ENCODE measurements at regions not wholly inside any gene's neighbourhood (a gene's known extent, or its start where the extent isn't known, plus 50 kb on each side); places are given as distances from the start of the nearest gene placed in this dataset.

DNA sequence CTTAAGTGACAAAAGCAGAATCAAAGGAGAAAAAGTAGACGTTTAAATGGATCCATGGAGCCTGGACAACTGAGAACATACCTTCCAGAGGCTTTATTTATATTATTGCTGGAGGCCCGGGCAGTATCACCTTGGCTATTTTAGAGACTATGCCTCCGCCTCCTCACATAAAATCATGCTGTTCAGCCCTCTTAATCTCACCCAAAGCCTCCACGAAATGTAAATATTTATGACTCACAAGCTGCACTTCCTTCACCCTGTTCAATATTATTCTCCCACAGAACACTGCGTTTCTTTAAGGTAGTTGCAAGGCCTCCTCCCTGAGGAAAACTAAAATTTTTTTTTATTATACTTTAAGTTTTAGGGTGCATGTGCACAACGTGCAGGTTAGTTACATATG, 478.6 kb upstream of the ACVR2A start:
- DNase-seq (ENCODE audit: low read depth, low spot score): no peak

DNA sequence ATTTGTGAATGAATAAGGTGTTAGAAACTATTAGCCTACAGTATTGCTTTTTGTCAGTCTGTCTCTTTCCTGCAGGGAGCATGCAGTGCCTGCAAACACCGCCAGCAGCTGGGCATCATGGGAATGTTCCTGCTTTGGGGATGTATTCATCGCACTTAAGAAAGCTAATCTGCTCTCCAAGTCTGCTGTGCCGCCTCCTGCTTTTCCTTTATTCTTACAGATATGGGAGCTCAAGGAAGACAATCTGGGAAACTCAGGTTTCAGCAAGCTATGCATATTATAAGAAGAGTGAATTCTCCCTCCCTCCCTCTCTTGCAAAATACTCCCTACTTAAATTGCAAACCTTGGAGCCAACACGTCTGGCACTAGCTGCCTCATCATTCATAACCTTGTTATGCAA, 479.2 kb upstream of the ACVR2A start:
- no peak for DNase-seq (ENCODE audit: low read depth, low spot score)

DNA sequence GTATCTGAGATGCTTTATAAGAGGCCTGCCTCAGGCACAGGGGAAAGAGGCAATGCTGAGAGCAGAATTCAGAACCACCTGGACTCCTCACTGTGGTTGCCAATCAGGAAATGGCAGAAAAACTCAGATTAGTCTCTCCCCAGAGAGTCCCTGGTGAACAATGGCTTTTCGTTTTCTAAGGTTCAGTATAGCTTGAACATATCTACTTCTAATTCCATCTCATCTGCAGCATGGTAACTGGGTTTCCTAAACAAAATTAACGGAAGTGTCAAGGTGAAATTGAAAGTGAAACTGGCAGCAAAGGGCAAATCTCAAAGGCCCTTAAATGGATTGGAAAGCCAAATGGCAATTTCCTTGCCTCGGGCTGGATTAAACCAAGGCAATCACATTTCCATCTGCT, 480.2 kb upstream of the ACVR2A start:
- no peak for DNase-seq (ENCODE audit: low read depth, low spot score)

DNA sequence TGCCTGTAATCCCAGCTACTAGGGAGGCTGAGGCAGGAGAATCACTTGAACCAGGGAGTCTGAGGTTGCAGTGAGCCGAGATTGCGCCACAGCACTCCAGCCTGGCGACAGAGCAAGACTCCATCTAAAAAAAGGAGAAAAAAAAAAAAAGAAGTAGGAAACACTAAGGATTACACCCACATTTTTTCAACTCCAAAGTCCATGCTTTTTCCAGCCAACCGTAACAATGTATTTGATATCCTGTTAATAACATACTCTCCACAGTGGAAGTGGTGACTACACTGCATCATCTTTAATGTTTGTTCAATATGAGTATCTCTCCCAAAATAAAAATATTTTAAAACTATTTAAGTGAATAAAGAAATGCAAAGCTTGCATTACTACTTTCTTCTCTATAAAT, 481.6 kb upstream of the ACVR2A start:
- DNase-seq (ENCODE audit: low read depth, low spot score): no peak

DNA sequence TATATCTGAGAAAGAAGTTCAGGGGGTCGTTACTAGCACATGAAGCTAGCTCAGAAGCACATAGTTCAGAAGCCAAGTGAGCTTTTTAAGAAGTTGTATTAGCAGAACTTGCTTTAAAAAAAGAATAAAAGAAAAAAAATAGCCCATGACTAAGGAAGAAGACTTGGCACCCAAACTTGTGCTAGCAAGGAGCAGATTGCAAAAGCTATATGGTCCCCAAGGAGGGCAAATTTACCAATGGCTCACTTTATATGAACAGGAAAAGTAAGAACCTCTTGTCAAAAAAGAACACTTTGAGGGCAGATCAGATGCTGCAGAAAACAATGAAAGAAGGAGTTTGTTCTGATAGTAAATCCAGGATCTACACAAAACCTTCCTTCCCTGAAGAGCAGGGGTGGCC, 486.5 kb upstream of the ACVR2A start:
- DNase-seq (ENCODE audit: low read depth, low spot score): no peak

DNA sequence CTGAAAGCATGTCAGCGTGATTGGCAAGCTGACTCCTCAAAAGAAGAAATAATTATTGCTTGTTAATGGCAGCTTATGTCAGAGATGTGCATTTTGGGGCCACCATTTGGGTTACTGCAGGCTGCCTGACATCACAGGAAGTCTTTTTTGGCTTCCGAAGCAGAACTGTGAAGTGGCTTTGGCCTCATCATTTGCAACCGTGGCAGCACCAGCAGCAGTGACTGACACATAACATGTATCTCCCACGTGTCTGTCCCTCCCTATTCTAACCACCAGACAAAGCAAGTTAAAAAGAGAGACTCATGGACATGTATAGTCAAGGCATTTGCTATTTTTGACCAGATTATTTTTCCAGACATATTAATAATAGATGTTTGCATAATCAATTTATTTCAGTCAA, 488.7 kb upstream of the ACVR2A start:
- no peak for DNase-seq (ENCODE audit: low read depth, low spot score)

DNA sequence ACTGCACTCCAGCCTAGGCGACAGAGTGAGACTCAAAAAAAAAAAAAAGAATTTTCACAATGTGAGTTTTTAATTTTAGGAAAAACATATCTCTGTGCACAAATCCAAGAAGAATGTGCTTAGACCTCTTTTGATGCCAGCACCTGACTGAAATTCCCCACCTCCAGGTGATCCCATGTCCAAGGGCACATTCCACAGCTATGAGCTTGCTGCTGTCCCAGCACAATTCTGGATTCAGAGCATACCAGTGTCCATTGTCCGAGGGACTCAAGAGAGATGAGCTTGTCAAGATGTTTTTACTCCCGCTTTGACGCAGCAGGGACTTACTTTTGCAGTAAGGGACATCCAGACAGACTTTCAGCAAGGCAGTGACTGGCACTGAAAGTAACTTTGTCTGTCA, 489.1 kb upstream of the ACVR2A start:
- no peak for DNase-seq (ENCODE audit: low read depth, low spot score)

DNA sequence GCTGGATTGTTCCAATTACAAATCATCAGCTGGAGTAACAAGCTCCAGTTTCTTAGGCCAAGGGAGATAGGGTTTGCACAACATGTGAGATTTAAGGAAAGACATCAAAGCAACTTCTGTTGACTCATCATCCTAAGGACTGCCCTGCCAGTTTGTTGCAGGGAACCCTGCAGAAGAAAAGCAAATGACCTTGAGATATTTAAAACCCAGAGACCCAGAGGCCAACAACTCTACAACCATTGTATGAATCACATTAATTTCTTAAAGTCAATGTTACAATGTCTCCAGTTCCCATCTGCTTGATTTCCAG, 491.8 kb upstream of the ACVR2A start:
- DNase-seq (ENCODE audit: low read depth, low spot score): no peak

DNA sequence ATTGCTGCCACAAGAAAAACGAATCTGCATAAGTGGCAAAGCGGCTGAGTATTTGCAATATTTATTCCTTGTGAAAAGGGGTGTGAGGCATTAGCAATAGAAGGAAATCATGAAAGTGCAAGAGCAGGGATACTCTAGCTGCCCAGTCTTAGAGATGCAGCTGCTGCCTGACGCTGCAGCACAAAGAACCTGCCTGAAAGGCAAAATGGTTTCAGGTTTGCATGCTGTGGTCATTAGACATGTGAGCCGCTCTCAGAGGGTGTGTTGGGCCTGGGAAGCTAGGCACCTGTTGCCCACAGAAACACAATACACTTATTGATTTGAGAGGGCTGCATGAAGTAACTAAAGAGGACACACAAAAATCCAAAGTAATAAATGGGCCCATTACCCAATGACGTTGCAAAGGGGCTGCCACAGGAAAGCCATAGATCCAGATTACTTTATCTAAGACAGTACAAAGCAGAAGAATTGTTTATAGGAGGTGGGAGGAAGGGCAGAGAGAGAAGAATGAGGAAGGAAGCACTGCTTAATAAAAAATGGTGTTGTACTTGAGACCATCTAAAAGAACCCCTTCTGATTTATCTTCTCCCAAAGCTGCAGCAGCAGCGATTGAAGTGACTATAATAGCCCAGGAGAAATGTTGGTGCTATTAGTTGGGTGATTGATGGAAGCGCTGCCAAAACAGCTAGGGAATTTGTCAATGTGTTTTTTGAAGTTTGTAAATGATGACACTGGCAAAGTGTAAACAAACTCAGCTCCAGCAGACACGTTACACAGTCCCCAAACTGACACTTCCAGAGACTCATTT, 492.4 kb upstream of the ACVR2A start:
- no peak for DNase-seq (ENCODE audit: low read depth, low spot score)

DNA sequence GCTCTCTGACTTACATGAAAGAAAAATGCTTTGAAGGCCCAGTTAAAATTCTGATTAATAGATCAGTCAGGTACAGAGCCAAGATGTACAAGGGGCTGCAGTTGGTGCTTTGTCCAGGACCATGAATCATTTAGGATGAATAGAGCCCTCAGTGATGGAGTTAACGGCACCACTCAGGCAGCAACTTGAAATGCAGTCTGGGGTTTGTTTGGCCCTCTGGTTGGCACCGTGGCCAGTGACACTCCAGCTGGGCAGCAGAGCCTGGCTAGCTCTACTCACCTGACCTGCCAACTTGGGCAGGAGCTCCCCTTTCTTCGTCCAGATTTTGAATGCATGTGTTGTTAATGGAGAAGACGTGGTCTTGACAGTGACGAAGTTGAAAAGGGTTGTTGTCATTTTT, 493.0 kb upstream of the ACVR2A start:
- DNase-seq (ENCODE audit: low read depth, low spot score): no peak

DNA sequence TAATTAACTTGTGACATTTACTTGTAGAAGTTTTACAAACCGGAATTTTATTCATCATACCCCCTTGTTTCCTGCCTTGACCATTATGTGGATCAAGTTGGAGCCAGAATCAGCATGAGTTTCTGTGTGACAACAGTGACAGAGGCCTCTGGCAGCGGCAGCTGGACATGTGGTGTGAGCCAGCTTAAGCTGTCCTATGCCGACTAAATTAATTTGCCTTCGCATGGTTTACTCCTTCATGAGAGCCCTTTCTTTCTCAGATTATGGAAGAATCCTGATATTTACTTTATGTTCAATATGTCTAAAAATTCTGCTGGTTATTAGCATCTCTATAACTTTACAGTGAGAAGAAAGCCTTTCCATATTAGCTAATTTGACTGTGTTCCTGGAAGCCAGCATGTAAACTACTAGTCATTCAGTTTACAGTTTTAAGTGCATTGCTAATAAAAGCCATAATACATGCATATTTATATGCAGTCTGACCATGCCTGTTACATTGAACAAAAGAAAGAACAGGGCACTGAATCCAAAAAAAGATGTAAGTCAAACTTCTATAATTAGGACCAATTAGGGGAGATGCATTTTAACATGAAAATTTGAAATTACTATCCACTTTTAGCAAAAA, 495.8 kb upstream of the ACVR2A start:
- no peak for DNase-seq (ENCODE audit: low read depth, low spot score)

DNA sequence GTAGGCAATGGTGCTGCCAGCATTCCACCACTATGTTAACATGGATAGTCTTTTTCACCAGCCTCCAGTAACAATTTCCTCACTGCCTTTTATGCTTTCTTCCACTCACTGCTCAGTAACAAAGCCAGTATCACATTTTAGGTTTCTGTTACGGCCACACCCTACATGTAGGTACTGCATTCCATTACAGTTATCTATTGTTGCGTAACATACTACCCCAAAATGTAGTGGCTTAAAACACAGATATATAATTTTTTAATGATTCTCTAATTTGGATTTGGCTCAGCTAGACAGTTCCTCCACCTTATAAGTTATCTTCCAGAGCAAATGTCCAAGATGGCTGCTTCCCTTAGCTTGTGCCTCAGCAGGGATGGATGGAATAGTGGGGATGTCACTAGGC, 498.7 kb upstream of the ACVR2A start:
- no peak for DNase-seq (ENCODE audit: low read depth, low spot score)

DNA sequence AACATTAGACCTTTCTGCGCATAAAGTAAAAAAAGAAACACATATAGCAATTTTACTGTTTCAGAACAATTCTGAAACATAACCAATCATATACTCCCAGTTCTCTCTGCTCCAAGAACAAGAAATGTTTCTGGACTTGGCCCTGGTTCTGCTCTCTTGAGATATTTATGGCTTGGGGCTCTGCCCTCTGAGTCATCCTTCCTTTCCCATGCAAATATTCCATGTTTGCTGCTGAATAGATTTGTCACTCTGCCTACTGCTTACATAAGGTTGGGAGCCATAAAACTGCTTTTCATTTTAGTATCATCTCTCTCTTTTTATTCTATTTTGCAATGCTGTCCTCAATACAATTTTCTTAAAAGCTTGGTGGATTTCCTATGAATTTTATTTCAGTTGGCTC, 499.6 kb upstream of the ACVR2A start:
- DNase-seq (ENCODE audit: low read depth, low spot score): no peak

DNA sequence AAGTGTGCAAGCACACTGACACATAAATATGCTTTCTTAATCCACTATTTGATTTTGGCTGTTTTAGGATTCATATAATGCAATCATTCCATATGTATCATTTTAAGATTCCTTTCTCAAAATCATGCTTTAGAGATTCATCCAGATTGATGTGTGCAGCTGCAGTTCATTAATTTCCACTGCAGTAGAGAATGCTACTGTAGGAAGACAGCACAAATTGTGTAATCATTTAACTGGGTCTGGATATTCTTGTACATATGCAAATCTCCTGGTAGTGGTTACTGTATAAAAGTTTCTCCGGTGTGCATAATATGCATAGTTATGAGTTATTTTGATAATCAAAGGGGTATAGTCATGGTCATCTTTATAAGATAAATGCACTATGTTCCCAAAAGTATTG, 502.5 kb upstream of the ACVR2A start:
- no peak for DNase-seq (ENCODE audit: low read depth, low spot score)

DNA sequence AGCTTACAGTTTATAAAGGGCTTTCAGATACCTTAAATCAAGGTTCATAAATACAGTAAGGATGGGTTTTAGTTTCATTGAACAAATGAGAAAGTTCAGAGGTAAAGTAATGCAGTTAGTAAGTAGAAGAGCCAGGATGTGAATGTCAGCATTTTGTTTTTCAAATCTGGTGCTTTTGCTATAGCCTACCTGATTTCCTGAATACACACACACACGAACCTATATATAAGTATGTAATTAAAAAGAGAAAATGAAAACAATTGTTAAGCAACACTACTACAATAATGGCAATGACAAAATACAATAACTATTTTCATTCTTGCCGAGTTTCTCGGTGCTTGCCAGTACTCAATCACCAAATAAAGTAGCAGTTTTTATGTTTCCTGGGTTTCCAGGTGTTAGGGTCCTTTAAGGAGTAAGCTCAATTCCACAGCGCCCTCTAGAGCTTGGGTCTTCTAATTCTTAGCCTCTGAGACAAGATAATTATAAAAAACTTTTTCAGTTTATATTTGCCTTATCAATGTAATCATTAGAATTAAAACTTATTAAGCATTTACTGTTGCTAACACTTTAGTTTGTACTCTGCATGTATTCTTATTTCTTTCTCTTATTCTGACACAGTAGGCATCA, 512.9 kb upstream of the ACVR2A start:
- DNase-seq (ENCODE audit: low read depth, low spot score): peak; percentile 5

DNA sequence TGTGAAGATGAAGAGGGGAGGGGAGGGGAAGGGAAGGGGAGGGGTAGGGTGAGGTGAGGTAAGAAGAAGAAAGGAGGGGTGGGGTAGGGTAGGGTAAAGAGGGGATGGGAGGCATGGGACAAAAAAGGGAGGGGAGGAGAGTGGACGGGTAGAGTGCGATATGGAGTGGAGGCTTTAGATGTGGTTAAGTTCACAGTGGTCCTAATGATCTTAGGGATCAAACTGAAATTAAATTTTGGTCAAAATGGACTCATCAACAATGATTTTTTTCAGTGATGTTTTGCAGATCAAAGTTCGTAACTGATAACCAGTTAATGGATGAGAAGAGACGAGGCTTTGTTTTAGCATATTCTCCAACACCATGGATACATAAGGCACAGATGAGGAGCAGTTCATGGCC, 513.9 kb upstream of the ACVR2A start:
- no peak for DNase-seq (ENCODE audit: low read depth, low spot score)

DNA sequence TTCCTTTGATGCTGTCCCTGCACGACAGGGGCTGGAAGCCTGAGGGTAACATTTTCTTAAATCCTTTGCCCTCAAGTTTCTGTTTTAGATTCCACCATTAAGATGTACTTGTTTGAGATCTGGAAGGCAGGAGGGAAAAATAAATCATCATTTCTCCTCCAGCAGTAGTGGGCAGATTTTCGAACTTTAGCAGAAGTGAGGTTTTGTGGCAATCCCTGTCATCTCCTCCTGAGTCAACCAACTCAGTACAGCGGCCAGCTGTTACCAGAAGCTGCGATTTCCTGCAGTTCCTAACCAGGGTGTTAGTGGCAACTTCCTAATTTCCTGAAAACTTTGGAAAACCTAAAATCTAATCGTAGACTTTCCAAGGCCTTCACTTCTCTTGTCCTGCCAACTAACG, 517.2 kb upstream of the ACVR2A start:
- DNase-seq (ENCODE audit: low read depth, low spot score): no peak

DNA sequence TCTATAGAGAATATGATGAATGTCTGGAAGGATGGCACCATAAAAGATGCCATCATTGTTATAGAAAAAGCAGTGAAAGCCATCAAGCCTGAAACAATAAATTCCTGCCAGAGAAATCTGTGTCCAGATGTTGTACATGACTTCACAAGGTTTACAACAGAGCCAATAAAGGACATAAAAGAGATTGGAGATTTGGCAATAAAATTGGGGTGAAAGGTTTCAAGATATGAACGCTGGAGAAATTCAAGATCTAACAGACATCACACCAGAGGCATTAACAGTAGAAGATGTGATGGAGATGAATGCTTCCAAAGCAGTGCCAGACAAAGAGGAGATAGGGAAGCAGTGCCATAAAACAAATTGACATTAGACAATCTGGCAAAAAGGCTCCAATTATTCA, 518.8 kb upstream of the ACVR2A start:
- no peak for DNase-seq (ENCODE audit: low read depth, low spot score)

DNA sequence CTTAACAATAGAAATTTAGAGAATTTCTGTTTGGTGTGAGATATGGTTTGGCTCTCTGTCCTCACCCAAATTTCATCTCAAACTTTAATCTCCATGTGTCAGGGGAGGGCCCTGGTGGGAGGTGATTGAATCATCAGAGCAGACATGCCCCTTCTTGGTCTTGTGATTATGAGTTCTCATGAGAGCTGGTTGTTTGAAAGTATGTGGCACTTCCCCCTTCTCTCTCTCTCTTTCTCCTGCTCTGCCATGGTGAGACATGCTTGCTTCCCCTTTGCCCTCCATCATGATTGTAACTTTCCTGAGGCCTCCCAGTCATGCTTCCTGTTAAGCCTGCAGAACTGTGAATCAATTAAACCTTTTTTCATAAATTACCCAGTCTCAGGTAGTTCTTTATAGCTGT, 524.7 kb upstream of the ACVR2A start:
- DNase-seq (ENCODE audit: low read depth, low spot score): no peak

DNA sequence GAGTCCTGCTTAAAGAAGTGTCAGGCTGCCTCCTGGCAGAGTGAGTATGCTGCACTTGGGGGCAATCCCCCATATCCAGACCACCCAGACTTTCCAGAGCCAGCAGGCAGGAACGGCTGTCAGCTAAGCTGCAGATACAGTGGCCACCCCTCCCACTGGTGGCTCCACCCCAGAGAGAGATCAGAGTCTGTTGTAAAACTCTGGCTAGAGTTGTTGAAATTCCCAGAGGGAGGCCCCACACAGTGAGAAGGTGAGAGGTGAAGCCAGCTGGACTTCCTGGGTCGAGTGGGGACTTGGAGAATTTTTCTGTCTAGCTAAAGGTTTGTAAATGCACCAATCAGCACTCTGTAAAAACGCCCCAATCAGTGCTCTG, 533.8 kb upstream of the ACVR2A start:
- no peak for DNase-seq (ENCODE audit: low read depth, low spot score)

DNA sequence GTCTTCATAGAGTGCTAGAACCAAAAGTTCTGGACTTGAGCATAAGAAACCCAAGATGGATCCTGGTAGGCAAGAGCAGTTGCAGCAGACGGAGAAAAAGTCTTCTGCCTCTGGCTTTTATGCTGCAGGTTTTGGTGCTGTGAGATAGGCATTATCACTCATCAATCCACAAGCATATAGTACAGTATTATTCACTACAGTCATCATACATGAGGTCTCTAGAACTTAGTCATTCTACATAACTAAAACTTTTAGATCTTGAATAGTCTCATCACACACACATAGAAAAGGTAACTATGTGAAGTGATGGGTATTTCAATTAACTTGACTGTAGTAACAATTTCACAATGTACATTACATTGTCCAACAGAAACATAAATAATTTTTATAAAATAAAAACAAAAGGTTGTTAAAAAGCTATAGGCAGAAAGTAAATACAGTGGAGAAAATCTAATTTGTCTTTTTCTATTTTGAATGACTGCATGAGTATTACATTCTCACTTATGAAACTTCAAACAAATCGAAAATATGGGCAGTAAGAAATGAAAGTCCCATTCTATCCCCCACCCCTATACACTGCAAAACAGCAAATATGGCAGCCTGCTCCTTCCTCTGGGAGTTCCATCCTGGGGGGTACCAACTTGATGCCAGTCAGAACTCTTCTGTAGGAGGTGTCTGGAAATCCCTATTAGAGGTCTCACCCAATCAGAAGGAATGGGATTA, 534.3 kb upstream of the ACVR2A start:
- no peak for DNase-seq (ENCODE audit: low read depth, low spot score)

DNA sequence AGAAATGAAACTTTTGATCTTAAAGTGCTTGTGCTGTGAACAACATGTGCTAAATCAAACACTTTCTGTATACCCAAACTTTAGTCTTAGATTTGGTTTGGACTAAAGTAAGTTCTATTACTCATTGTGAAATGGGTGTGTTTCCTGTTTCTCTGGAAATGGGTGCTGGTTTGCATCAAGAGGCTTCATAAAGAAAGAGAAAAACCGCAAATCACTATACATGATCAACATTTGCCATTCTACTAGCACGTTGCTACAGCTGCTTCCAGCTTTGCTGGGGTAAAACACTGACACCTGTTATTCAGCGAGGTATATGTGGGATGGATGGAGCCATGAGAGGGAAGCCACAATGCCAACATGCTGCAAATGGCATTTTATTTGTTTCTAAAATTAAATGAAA, 547.0 kb upstream of the ACVR2A start:
- DNase-seq (ENCODE audit: low read depth, low spot score): peak; percentile 5

Measured in activated CD4-positive, CD25-positive, alpha-beta regulatory T cell treated with anti-CD3 and anti-CD28 coated beads, Interleukin-2, amount 50 U/mL, for 16 hours (primary cell).